GM18870 (cell line): ENCODE measurements at regions not wholly inside any gene's neighbourhood (a gene's known extent, or its start where the extent isn't known, plus 50 kb on each side); places are given as distances from the start of the nearest gene placed in this dataset.

Source experiments
- ATAC-seq: cut with Tn5 transposase; IDR thresholded peaks from one replicate; pipeline ENCODE4 v1.9.1; 2021; ENCODE audit warnings: moderate library complexity; ENCODE audit not compliant: unreplicated experiment

GRCh38 chr17:73722165-73722564 lies 77.9 kb upstream of the SDK2 start:
- no peak for ATAC-seq

- no peak for ATAC-seq
Measured at GRCh38 chr17:73723317-73723716, 79.1 kb upstream of the SDK2 start.

GRCh38 chr17:73724341-73724740 lies 80.1 kb upstream of the SDK2 start:
- ATAC-seq = no peak

- no peak for ATAC-seq
Measured at GRCh38 chr17:73724990-73725389, 80.7 kb upstream of the SDK2 start.

GRCh38 chr17:73725794-73726515 lies 81.7 kb upstream of the SDK2 start:
- ATAC-seq = no peak

- no peak for ATAC-seq
Measured at GRCh38 chr17:73727941-73728340, 83.7 kb upstream of the SDK2 start.

- no peak for ATAC-seq
Measured at GRCh38 chr17:73729101-73729500, 84.9 kb upstream of the SDK2 start.

GRCh38 chr17:73731733-73732132 lies 87.5 kb upstream of the SDK2 start:
- ATAC-seq = no peak

- no peak for ATAC-seq
Measured at GRCh38 chr17:73733517-73733916, 89.3 kb upstream of the SDK2 start.

GRCh38 chr17:73735245-73735644 lies 91.0 kb upstream of the SDK2 start:
- ATAC-seq = no peak

GRCh38 chr17:73738751-73739575 lies 94.7 kb upstream of the SDK2 start:
- ATAC-seq = no peak

- ATAC-seq = no peak
Measured at GRCh38 chr17:73740370-73740769, 96.1 kb upstream of the SDK2 start.

- no peak for ATAC-seq
Measured at GRCh38 chr17:73742948-73743381, 98.7 kb upstream of the SDK2 start.

- ATAC-seq = no peak
Measured at GRCh38 chr17:73743518-73744201, 99.4 kb upstream of the SDK2 start.

- no peak for ATAC-seq
Measured at GRCh38 chr17:73744411-73744810, 100.2 kb upstream of the SDK2 start.

GRCh38 chr17:73746314-73747073 lies 102.2 kb upstream of the SDK2 start:
- no peak for ATAC-seq

- ATAC-seq = no peak
Measured at GRCh38 chr17:73747221-73748002, 103.2 kb upstream of the SDK2 start.

GRCh38 chr17:73748508-73748907 lies 104.3 kb upstream of the SDK2 start:
- ATAC-seq = no peak

GRCh38 chr17:73749337-73749823 lies 105.1 kb upstream of the SDK2 start:
- no peak for ATAC-seq
